ENCODE measurements at regions not wholly inside any gene's neighbourhood (a gene's known extent, or its start where the extent isn't known, plus 50 kb on each side); places are given as distances from the start of the nearest gene placed in this dataset.

GRCh38 chr1:101105877-101106276 is 80.3 kb upstream of the DPH5 start:
- TF ChIP-seq, protein P1, sequence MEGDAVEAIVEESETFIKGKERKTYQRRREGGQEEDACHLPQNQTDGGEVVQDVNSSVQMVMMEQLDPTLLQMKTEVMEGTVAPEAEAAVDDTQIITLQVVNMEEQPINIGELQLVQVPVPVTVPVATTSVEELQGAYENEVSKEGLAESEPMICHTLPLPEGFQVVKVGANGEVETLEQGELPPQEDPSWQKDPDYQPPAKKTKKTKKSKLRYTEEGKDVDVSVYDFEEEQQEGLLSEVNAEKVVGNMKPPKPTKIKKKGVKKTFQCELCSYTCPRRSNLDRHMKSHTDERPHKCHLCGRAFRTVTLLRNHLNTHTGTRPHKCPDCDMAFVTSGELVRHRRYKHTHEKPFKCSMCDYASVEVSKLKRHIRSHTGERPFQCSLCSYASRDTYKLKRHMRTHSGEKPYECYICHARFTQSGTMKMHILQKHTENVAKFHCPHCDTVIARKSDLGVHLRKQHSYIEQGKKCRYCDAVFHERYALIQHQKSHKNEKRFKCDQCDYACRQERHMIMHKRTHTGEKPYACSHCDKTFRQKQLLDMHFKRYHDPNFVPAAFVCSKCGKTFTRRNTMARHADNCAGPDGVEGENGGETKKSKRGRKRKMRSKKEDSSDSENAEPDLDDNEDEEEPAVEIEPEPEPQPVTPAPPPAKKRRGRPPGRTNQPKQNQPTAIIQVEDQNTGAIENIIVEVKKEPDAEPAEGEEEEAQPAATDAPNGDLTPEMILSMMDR (IDR thresholded peaks at IDR 0.05): no peak
- TF ChIP-seq POLR2A (IDR thresholded peaks at IDR 0.05): no peak

Data from ovary (tissue), 3 donors.